SK-N-SH (cell line): ENCODE measurements at regions not wholly inside any gene's neighbourhood (a gene's known extent, or its start where the extent isn't known, plus 50 kb on each side); places are given as distances from the start of the nearest gene placed in this dataset.

Experiments used
- CTCF ChIP-seq: fragments of 200-600 bp; sonication (generic); IDR thresholded peaks from 2 replicates; pipeline ENCODE4 v1.6.1; 2017; ENCODE audit warnings: antibody characterized with exemption, mild to moderate bottlenecking, moderate library complexity
- EP300 ChIP-seq, 2 experiments: IDR thresholded peaks; 2 replicates each; pipeline versions ENCODE4 v1.4.0 to v1.6.1; 2012; ENCODE audit warnings: borderline replicate concordance in 1 of 2, low read depth in 1 of 2, low read length in 1 of 2
- NRF1 ChIP-seq: IDR thresholded peaks from 2 replicates; pipeline ENCODE4 v1.6.1; 2012; ENCODE audit warnings: low read depth, mild to moderate bottlenecking, low read length
- POLR2AphosphoS5 ChIP-seq: IDR thresholded peaks from 2 replicates; pipeline ENCODE4 v1.6.1; 2012; ENCODE audit warnings: low read depth, low read length
- RXRA ChIP-seq: IDR thresholded peaks from 2 replicates; pipeline ENCODE4 v1.4.0; 2012; ENCODE audit warnings: low read depth, mild to moderate bottlenecking, borderline replicate concordance
- SMC3 ChIP-seq: IDR thresholded peaks from 2 replicates; pipeline ENCODE4 v1.6.1; 2012; ENCODE audit warnings: low read depth, low read length, improper control_type of control experiment
- TCF12 ChIP-seq: IDR thresholded peaks from 2 replicates; pipeline ENCODE4 v1.4.0; 2012
- YY1 ChIP-seq: IDR thresholded peaks from 2 replicates; pipeline ENCODE4 v1.4.0; 2012; ENCODE audit warnings: low read depth, mild to moderate bottlenecking

- no peak for TF ChIP-seq CTCF
- no peak for TF ChIP-seq POLR2AphosphoS5
- no peak for TF ChIP-seq RXRA
- TF ChIP-seq TCF12, result no peak
- no peak for TF ChIP-seq YY1
- TF ChIP-seq SMC3, result no peak
- TF ChIP-seq NRF1, result no peak
- no peak for TF ChIP-seq EP300 (IDR thresholded peaks at IDR 0.05; ENCODE audit: borderline replicate concordance in 1 of 2, low read depth in 1 of 2, low read length in 1 of 2)
Observed at GRCh38 chr5:164687391-164687790, 1182.0 kb downstream of the MAT2B start.
